ENCODE measurements at regions not wholly inside any gene's neighbourhood (a gene's known extent, or its start where the extent isn't known, plus 50 kb on each side); places are given as distances from the start of the nearest gene placed in this dataset.
"Not testable (repeated sequence)": the region's sequence is repeated elsewhere in the genome, so short reads cannot be mapped to it uniquely, and the experiment has no call there.

DNA sequence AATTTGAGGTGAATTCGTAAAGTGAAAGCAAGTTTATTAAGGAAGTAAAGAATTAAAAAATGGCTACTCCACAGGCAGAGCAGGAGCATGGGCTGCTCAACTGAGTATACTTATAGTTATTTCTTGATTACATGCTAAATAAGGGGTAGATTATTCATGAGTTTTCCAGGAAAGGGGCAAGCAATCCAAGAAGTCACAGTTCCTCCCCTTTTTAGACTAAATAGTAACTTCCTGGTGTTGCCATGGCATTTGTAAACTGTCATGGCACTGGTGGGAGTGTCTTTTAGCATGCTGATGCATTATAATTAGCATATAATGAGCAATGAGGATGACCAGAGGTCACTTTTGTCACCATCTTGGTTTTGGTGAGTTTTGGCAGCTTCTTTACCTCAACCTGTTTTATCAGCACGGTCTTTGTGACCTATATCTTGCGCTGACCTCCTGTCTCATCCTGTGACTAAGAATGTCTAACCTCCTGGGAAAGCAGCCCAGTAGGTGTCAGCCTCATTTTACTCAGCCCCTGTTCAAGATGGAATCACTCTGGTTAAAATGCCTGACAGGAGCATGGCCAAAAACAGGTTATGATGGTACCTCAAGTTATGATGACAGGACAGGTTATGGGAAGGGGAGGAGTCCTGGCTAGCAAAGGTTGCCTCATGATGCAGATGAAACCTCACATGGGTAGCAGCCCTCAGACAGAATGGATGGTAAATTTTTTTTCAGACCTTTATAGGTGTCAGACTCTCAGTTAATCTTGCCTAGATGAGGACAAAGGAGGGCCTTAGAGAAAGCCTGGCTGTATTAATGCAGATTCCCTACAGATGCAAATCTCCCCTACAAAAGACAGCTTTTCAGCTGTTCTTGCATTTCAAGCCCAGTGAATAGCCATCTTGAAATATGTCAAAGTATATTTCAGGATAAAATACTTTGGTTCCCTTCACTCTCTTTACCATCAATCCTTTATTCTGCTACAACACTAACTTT is 49.7 kb downstream of the SIPA1L2 start:
- DNase-seq (ENCODE audit: low read depth, low spot score): no peak

DNA sequence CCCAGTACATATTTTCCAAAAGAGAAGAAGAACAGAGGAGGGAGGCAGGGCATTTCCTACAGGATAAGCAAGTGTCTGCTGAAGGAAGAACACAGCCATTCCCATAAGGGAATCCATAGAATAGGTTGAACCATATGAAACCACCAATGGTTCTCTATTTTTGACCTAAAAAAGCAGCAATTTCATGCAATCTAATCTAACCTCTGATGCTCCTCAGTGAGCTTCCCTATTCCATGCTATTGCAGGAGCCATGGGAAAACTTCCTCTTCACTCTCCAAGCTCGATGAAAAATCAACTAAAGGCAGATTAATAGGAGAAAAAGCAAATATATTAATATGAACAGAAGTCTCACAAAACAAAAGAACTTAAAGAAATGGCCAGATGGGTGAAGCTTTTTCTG is 50.5 kb downstream of the SIPA1L2 start:
- no peak for DNase-seq (ENCODE audit: low read depth, low spot score)

DNA sequence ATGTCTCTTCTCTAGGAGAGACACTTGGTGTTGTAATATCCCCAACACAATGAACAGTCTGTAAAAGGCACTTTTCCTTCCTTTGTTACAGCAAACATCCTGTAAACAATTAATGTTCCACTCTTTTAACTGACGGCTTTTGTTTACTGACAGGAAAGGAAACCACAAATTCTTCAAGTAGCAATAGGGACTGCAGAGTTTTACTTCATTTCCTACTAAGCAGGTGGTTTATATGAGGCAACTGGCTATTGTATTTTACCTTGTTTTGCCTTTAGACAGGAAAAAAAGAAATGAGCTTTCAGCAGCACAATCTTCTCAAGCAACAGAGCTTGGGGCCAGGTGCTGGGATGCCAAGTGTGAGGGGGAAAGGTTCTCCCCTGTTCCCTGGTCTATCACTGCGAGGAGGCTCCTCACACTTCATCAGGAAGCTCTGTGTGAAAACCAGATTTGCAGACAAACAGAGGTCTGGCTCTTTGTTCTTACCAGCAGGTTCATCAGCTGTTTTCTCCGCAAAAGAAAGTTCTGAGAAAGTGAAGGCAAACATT is 51.2 kb downstream of the SIPA1L2 start:
- no peak for DNase-seq (ENCODE audit: low read depth, low spot score)

DNA sequence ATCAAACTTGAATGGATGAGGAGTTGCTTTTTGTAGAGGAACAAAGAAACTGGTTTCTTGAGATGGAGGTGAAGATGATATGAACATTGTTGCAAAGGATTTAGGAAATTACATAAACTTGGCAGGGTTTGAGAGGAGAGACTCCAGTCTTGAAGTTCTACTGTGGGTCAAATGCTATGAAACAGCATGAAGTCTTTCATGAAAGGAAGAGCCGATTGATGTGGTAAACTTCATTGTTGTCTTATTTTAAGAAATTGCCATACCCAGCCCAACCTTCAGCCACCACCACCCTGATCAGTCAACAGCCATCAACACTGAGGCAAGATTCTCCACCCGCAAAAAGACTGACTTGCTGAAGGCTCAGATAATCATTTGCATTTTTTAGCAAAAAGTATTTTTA is 52.2 kb downstream of the SIPA1L2 start:
- DNase-seq (ENCODE audit: low read depth, low spot score): no peak

DNA sequence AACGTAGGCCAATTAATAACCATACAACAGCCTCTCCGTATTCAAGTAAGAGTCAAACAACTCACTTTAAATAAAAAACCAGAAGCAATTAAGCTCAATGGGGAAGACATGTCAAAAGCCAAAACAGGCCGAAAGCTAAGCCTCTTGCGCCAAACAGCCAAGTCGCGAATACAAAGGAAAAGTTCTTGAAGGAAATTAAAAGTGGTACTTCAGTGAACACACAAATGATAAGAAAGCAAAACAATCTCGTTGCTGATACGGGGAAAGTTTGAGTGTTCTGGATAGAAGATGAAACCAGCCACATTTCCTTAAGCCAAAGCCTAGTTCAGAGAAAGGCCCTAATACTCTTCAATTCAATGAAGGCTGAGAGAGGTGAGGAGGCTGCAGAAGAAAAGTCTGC is 53.4 kb downstream of the SIPA1L2 start:
- no peak for DNase-seq (ENCODE audit: low read depth, low spot score)

DNA sequence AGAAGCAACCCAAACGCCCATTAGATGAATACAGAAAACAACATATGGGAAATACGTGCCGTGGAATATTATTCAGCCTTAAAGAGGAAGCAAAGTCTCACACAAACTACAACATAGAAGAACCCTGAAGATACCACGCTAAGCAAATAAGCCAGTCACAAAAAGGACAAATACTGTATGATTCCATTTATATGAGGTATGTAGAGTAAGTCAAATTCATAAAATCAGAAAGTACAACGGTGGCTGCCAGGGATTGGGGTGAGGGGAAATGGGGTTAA is 54.2 kb downstream of the SIPA1L2 start:
- no peak for DNase-seq (ENCODE audit: low read depth, low spot score)

DNA sequence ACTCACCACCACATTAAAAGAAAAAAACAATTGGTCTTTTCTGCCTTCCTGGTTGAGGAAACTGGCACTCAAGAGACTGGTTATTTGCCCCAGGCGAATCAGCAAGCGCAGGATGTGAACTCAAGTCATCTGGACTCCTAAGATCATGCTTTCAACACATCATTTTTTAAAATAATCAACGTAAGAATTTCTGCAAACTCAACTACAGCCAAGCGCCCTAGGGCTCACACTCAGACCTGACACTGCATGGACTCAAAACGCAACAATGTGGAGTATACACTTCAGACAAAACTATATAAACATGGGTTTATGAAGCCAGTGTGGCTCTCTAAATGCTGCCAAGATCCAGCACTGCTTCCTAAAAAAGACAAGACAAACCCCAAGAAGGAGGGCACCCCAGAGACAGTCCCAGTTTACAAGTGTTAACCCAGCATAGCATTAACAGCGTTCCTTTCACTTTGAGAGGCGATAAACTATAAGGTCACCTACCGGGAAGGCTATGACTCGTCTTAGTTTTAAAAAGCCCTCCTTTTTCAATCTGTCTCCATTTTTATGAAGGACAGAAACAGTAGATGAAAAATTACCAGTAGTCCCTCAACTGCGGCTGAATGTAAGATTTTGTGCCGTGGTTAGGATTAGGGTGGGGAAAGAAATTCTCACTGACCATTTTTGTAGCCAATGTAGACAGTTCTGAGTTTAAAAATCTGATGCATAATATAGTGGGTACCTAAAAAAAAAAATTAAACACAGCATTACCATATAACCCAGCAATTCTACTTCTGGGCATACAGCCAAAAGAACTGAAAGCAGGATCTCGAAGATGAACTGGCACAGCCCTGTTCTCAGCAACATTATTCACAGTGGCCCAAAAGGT is 54.8 kb downstream of the SIPA1L2 start:
- no peak for DNase-seq (ENCODE audit: low read depth, low spot score)

DNA sequence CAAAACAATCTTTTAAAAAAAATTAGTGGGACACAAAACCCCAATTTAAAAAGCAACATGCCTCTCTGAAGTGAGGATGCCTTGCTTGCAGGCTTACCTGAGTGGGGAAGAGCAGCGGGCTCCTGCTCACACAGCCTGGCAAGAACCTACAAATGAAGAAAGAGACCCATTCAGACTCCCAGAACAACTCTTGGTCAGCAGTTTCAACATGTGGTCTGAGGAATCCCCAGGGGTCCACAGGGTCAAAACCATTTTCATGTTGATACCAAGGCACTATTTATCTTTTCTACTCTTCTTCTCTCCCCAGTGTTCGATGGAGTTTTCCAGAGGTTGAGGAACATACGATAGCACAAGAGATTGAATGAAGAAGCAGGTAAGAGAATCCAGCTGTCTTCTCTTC is 55.9 kb downstream of the SIPA1L2 start:
- no peak for DNase-seq (ENCODE audit: low read depth, low spot score)

DNA sequence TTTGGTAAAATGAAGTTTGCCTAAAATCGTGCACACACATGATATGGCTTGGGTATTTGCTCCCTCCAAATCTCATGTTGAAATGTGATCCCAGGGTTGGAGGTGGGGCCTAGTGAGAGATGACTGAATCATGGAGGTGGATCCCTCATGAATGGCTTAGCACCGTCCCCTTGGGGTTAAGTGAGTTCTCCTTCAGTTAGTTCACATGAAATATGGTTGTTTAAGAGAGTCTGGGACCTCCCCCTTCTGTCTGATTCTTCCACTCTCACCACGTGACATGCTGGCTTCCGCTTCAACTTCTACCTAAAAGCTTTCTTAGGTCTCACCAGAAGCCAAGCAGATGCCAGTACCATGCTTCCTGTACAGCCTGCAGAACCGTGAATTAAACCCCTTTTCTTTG is 58.4 kb downstream of the SIPA1L2 start:
- DNase-seq (ENCODE audit: low read depth, low spot score): no peak

DNA sequence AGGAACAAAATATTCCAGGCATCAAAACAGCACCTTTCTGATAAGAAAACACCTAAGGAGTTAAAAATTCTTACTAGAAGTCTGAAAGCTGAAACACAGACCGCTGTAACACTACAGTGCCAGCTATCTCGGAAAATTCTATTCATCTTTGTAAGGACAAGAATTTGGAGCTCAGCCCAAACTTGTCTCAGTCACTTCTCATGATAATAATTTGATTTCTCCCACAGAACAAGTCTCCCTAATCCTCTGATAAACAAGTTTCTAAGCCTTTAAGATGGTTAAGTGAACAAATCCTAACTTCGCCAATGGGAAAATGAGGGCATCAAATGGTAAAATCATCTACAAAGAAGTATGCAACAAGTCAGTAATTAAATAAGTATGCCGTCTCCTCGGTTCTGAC is 59.9 kb downstream of the SIPA1L2 start:
- no peak for DNase-seq (ENCODE audit: low read depth, low spot score)

DNA sequence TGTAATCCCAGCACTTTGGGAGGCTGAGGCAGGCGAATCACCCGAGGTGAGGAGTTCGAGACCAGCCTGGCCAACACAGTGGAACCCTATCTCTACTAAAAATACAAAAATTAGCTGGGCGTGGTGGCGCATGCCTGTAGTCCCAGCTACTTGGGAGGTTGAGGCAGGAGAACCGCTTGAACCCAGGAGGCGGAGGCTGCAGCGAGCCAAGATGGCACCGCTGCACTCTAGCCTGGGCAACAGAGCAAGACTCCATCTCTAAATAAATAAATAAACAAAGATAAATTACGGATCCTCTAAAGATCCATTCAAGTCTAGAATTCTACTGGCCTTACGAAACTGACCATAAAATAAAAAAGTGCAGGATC is 60.4 kb downstream of the SIPA1L2 start:
- not testable (repeated sequence) for DNase-seq (ENCODE audit: low read depth, low spot score)

DNA sequence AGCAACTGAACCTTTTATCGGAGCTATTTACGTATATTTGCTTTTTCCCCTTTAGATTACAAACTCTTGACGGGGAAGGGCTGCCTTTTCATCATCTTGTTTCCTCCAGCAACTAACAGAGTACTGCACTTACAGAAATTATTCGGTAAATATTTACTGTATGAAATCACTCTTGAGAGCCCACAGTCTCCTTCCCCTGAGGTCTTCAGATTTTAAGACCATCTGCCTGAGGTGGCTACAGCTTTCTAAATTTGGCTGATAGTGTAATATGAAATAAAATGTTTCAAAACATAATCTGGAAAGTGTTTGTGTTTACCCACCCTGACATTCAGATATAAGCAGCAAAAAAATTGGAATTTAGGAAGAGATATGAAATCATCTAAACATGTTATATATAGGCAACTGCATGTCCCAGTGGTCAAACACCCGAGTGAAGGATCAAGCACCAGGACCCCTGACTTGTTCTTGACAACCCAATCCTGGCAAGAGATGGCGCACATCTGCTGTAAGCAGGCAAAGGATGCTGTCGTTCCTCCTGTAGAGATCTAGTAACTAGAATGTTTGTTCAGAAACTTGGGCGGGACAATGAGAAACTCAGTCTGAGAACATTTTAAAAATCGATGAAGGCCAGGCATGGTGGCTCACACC is 60.9 kb downstream of the SIPA1L2 start:
- no peak for DNase-seq (ENCODE audit: low read depth, low spot score)

DNA sequence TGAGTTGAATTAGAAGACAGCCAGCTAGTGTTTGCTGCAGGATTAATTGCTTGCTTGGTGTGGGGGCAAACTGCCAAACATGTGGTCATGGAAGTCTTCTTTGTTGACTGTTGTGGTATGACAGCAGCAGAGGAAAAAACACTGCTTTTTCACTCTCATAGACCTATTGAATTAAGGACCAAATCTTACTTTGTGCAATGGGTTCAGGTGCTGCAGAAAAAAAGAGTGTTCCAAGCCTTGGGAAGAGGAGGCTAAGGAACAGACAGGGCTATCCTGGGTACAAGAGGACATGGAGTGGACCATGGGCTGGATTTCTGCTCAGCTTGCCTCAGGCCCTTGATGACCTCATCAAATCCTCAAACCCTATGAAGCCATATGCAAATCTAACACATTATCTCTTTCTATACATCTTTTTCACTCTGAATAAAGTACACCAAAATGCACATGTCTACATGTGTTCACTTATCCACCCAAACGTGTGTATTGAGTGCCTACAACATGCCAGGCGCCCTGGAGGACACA is 61.5 kb downstream of the SIPA1L2 start:
- DNase-seq (ENCODE audit: low read depth, low spot score): no peak

DNA sequence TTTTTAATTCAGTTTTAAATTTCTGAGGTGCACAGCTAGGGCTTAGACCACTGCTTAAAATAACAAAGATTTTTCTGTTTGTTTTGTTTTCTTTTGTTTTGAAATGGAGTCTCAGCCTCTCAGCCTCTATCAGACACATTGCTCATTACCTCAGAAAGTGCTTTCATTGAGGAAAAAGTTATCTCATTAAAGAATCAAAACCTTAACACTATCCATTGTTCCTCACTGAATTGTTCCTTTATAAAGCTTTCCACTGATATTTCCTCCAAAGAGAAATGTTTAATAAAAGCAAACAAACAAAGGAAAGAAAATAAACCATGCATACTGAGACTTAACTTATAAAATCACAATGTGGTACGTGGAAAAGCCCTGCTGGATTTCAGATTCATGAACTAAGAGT is 63.8 kb downstream of the SIPA1L2 start:
- no peak for DNase-seq (ENCODE audit: low read depth, low spot score)

DNA sequence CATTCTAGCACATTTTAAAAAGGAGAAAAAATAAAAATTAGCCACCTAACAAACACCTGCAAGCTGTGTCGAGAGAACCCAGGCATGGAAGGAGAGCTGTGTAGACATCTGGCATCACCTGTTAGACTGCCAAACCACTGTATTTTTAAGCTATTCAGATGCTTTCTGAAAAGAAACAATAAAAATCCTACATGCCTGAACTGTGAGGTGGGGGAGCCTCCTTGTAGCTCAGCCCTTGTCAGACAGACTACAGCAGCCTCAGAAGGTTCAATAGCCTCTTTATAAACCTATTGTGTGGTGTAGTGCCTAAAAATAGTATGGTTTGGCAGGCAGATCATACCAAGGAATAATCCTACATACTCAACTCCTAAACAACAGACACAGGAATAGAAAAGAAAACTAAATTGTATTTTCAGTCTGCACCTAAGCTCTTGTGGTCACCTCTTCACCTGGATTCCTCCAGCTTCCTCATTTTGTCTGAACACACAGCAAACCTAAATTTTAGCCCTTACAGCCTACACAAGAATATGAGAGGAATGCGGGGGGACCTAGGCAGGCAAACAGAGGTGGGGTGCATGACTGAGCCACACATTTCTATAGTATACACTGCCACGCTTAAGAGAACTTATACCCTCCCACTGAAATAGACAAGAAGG is 67.0 kb downstream of the SIPA1L2 start:
- DNase-seq (ENCODE audit: low read depth, low spot score): no peak

DNA sequence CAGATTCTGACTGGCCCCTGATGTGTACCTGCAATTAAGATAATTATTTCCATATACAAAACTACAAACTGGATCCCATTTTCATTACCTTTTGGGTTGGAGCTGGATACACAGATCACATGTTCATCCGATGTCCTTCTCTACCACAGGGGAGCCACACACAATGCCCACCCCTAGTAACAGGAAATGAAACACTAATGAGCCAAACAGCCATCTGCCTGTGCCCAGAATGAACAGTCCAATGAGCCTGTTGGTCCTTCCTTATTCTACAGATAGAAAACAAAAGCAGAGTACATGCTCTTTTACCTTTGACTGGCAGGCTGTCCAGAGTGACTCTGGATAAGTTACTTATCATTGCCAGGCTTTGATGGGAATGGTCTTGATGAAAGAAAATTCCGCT is 68.6 kb downstream of the SIPA1L2 start:
- DNase-seq (ENCODE audit: low read depth, low spot score): no peak

DNA sequence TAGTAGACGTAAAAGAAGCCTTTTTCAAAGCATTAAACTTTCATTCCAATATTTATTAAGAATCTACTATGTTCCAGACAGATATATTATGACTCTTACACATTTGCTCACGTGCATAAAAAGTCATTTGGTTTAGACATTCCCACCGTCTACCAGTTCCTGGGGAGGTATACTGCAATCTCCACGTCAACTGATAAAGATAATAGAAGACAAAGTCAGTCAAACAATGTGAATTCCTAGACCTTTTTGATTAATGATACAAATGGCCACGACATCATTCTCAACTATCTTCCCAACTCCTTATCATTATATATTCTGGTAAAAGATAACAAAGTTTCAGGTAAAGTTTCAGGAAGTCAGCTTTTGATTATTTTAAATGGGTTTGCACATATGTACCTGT is 69.0 kb downstream of the SIPA1L2 start:
- DNase-seq (ENCODE audit: low read depth, low spot score): no peak

DNA sequence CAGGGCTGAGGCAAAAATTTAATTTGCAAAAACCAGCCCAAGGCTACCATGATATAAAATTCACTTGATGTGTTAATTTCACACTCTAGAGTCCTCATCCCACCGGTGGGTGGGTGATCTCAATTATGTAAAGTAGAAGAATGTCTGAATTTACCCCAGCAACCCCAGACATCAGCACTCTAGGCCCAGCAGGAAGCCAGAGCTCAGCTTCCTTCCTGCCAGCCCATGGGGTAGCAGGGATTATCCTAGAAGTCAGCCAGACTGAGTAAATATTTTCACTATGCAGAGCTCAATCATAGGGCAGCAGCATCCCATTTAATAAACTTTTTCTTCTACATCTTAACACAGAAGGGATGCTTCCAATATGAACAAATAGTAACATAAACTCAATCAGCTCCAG is 71.0 kb downstream of the SIPA1L2 start:
- DNase-seq (ENCODE audit: low read depth, low spot score): no peak

DNA sequence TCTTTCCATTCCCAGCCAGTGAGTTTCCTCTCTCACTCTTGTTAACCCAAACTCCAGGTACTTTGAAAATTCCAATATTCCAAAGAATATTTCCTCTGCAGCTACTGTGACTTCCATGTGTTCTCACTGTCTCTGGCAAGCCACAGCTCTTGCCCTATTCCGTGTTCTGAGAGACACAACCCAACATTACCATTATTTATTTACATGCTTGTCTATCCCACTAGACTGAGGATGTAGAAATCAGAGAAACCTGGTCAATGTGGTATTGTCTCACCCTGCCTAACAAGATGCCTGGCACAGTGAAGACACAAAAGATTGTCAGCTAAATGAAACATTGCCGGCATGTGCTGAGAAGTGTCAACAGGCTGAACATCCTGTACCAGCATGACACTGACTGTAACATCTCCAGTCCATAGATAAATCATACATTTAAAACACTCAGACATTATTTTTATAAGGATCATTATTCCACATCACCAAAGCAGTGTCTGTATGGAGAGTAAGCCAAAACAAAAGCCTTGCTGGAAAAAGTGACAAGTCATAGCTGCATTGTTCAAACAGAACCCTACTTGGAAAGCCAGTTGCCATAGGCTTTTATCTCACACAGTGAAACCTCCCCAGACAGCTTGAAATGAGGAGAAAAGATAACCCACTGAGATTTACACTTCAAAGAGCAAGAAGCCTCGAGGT is 72.3 kb downstream of the SIPA1L2 start:
- DNase-seq (ENCODE audit: low read depth, low spot score): no peak

DNA sequence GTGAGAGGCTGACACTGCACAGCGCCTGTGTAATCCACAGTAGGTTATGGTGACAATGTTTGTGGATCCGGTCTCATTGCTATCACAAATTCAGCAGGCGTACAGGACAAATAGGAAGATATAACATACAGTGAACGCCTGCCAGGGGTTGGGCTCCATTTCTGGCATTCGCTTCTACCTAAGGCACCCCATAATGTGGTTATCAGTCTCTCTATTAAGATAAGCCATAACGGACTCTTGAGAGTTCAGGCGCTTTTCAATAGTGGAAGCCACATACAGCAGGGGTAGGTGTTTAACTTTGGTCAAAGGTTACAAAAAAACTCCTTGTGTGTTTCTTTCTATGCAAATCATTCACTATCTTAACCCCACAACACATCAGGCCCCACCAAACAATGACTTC is 72.8 kb downstream of the SIPA1L2 start:
- no peak for DNase-seq (ENCODE audit: low read depth, low spot score)

DNA sequence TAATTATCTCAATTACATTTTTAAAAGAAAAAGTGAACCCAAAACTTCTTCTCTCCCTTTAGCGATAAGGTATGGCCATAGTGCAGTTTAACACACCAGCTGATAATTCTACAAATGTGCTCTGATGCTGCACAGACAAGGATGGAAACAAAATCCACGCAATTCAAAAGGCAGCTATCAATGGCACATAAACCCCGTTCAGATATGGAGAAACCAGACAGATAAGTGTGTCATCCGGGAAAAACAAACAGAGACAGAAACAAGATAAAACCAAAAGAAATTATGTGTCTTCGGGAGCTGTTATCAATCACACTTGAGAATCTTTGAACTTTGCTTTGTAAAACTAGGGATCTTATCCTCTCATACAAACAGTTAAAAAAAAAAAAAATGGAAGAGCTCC is 73.6 kb downstream of the SIPA1L2 start:
- DNase-seq (ENCODE audit: low read depth, low spot score): no peak

Data from smooth muscle cell of the brain vasculature (primary cell).